A673 (cell line): ENCODE measurements at regions not wholly inside any gene's neighbourhood (a gene's known extent, or its start where the extent isn't known, plus 50 kb on each side); places are given as distances from the start of the nearest gene placed in this dataset.

Experiments used
- BruUV-seq: library from RNA; stranded (reverse); fragments of 400-500 nt; replicated peaks from 2 replicates; lab custom pipeline; 2021; lab: Mats Ljungman, UMichigan
- CTCF ChIA-PET: fragments of 300-600 bp; sonication (Branson Sonifier 250); formaldehyde crosslinking; loops from one replicate; lab custom pipeline; 2022; ENCODE audit warnings: antibody characterized with exemption; lab: Charles Lee
- POLR2A ChIA-PET: fragments of 300-600 bp; sonication (Branson Sonifier 250); formaldehyde crosslinking; loops from one replicate; lab custom pipeline; 2022; ENCODE audit warnings: antibody characterized with exemption; ENCODE audit not compliant: low non-redundant PET; lab: Charles Lee
- DNase-seq: peaks from one replicate; pipeline ENCODE4 v3.0.0-alpha.2; 2015; ENCODE audit warnings: low spot score
- H3K27ac ChIP-seq: fragments of 200-600 bp; sonication (generic); 2 replicates; pipeline ENCODE4 v1.5.1; 2016; ENCODE audit warnings: mixed run types, low read depth, mild to moderate bottlenecking, mixed read lengths, antibody characterized with exemption, low read length; ENCODE audit not compliant: poor library complexity, severe bottlenecking
- H3K27me3 ChIP-seq: fragments of 200-600 bp; sonication (generic); replicated peaks from 2 replicates; pipeline ENCODE4 v1.6.1; 2017; ENCODE audit warnings: mixed run types, low read depth, mild to moderate bottlenecking, mixed read lengths, antibody characterized with exemption, low read length; ENCODE audit not compliant: insufficient read depth, poor library complexity
- H3K36me3 ChIP-seq: fragments of 200-600 bp; sonication (generic); 2 replicates; pipeline ENCODE4 v1.6.1; 2016; ENCODE audit warnings: mixed run types, mild to moderate bottlenecking, mixed read lengths, antibody characterized with exemption, low read length; ENCODE audit not compliant: insufficient read depth, poor library complexity, severe bottlenecking
- H3K4me1 ChIP-seq: fragments of 200-600 bp; sonication (generic); 2 replicates; pipeline ENCODE4 v1.6.1; 2017; ENCODE audit warnings: mixed run types, mild to moderate bottlenecking, mixed read lengths, antibody characterized with exemption, low read length; ENCODE audit not compliant: insufficient read depth, poor library complexity, severe bottlenecking
- H3K4me3 ChIP-seq: fragments of 200-600 bp; sonication (generic); 2 replicates; pipeline ENCODE4 v1.5.1; 2016; ENCODE audit warnings: low read depth, mixed run types, mild to moderate bottlenecking, mixed read lengths, low read length; ENCODE audit not compliant: poor library complexity, severe bottlenecking
- H3K9me3 ChIP-seq: fragments of 200-600 bp; sonication (generic); 2 replicates; pipeline ENCODE4 v1.6.1; 2016; ENCODE audit warnings: mixed run types, low read depth, mild to moderate bottlenecking, mixed read lengths, antibody characterized with exemption, low read length; ENCODE audit not compliant: poor library complexity, severe bottlenecking
- EZH2 ChIP-seq: fragments of 200-600 bp; sonication (generic); IDR thresholded peaks from 2 replicates; pipeline ENCODE4 v1.6.1; 2017; ENCODE audit warnings: borderline replicate concordance, low read depth, mild to moderate bottlenecking, mixed read lengths, antibody characterized with exemption, low read length; ENCODE audit not compliant: poor library complexity, severe bottlenecking
- intact Hi-C: fragments of 100-400 bp; cut with micrococcal nuclease; formaldehyde crosslinking; loops from one replicate; pipeline ENCODE4 v1.10.0; 2022; ENCODE audit not compliant: unreplicated experiment
- TF ChIP-seq, protein P1 (sequence below): fragments of 300-800, 200-600 bp; sonication (generic); conservative IDR thresholded peaks from 2 replicates; pipeline ENCODE4 v1.5.1; 2017; ENCODE audit warnings: low read depth, mild to moderate bottlenecking, antibody characterized with exemption, low read length, moderate library complexity, mixed read lengths

DNA sequence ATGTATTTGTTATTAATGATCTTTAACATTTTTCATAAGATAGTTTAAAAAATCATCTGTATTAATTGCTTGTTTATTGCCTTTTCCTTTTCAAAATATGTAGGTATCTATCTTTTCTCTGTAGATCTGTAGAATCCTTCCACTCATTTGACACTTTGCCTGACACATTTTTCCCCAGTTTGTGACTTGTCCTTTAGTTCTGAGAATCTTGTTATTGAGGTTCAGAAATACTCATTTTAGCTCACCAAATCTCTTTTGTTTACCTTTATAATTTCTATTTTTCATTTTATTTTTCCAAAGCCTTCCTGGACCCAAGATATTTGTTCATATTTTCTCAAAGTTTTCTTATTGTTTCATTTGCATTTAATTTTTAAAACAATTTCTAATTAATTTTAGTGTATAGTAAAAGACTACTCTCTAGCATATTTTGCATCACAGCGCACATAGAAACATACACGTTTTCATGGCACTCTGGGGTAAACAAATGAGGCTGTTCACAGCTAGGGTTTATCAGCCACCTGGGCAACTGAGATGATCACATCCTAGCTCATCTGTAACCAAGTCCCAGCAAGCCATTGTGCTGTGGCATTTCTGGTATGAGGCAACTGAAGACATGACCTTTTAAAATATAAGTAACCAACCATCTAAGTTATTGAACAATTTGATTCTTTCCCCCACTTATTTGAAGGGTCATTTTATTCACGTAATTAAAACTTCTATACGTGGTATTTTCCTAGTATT is 275.7 kb downstream of the ADGB start:
- BruUV-seq = no TSS peak
- no peak for DNase-seq
- TF ChIP-seq EZH2 = no peak
- TF ChIP-seq, protein P1, sequence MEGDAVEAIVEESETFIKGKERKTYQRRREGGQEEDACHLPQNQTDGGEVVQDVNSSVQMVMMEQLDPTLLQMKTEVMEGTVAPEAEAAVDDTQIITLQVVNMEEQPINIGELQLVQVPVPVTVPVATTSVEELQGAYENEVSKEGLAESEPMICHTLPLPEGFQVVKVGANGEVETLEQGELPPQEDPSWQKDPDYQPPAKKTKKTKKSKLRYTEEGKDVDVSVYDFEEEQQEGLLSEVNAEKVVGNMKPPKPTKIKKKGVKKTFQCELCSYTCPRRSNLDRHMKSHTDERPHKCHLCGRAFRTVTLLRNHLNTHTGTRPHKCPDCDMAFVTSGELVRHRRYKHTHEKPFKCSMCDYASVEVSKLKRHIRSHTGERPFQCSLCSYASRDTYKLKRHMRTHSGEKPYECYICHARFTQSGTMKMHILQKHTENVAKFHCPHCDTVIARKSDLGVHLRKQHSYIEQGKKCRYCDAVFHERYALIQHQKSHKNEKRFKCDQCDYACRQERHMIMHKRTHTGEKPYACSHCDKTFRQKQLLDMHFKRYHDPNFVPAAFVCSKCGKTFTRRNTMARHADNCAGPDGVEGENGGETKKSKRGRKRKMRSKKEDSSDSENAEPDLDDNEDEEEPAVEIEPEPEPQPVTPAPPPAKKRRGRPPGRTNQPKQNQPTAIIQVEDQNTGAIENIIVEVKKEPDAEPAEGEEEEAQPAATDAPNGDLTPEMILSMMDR = no peak
- Histone ChIP-seq H3K36me3 (no peaks in the 10 kb centered on the region), H3K4me3 (no peak overlapping the region), H3K9me3 (no peaks in the 10 kb centered on the region), H3K4me1 (peaks cover 5% of the 10 kb centered on the region), H3K27ac (no peak overlapping the region), H3K27me3 (no peaks in the 10 kb centered on the region)
- ChIA-PET CTCF (no interaction called here), POLR2A (no interaction called here)
- intact Hi-C loops = no loop called here

DNA sequence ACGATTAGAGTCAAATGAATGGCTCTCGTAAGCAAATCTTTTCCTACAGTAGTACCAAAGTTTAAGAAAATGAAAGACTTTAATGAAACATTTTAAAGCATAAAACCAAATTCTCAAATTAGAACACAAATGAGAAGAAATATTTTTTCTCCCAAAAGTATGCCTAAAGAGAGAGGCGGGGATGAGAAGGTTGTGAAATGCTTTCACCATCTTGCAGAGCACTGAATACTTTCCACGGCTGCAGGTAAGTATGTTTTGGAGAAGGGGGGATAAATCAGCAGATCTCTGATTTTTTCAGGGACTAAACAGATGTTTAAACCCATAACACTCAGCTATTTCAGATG is 277.1 kb downstream of the ADGB start:
- CTCF ChIA-PET = no interaction called here
- no TSS peak for BruUV-seq
- H3K36me3 ChIP-seq = no peaks in the 10 kb centered on the region
- TF ChIP-seq, protein P1 = no peak
- TF ChIP-seq EZH2 = no peak
- DNase-seq = no peak
- H3K4me3 ChIP-seq = no peak overlapping the region
- no peaks in the 10 kb centered on the region for H3K9me3 ChIP-seq
- peaks cover 10% of the 10 kb centered on the region for H3K4me1 ChIP-seq
- POLR2A ChIA-PET = no interaction called here
- no peak overlapping the region for H3K27ac ChIP-seq
- intact Hi-C loops = no loop called here
- no peaks in the 10 kb centered on the region for H3K27me3 ChIP-seq

DNA sequence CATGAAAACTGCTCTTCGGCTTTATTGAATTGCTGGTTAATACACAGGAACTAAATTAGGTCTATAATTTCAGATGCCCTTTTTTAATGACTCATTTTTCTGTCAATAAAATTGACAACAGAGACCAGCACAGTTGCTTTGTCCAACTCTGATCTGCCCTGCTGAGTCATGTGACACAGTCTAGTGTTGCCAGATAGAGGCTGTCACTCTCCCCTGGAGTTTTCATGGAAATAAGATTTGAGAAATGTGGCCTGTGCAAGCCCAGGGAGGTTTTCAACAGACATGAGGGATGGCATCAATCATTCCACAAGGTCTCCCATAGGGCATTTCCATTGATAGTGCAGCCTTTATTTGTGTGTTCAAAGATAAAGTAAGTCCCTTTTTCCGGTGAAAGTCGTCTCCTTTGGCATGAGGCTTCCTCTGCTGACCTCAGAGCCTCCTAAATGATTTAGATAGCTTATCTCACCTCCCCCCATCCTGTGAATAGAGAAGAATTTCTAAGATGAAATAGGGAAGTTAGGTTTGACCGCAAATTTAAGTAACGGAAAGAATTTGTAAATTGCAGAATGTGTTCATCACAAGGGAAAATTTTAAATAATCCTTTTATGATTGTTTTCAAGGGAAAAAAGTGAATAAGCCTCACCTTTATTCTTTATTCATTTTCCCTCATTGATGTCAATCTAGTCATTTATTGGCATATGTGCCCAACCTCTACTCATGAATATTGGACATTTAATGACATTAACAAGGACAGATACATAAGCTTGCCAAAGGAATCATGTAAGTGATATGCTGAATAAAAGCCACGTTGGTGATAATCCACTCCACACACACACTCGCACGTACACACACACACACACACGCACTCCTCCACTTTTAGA is 277.7 kb downstream of the ADGB start:
- Histone ChIP-seq H3K4me1 (peaks cover 15% of the 10 kb centered on the region), H3K27ac (no peak overlapping the region), H3K27me3 (no peaks in the 10 kb centered on the region), H3K36me3 (no peaks in the 10 kb centered on the region), H3K9me3 (no peaks in the 10 kb centered on the region), H3K4me3 (no peak overlapping the region)
- ChIA-PET CTCF (interaction anchor here (0.6 kb wide), 1 partner anchor 25 kb away, joined by 4 read pairs; no protein-coding TSS in a partner anchor), POLR2A (no interaction called here)
- DNase-seq = peak; percentile 18
- no TSS peak for BruUV-seq
- no peak for TF ChIP-seq EZH2
- TF ChIP-seq, protein P1 = no peak
- intact Hi-C loops = no loop called here
